K562 (cell line): ENCODE measurements at regions not wholly inside any gene's neighbourhood (a gene's known extent, or its start where the extent isn't known, plus 50 kb on each side); places are given as distances from the start of the nearest gene placed in this dataset.
"Not testable (repeated sequence)": the region's sequence is repeated elsewhere in the genome, so short reads cannot be mapped to it uniquely, and the experiment has no call there.

Experiments
- ARNT ChIP-seq, 2 experiments: fragments of 450-650 bp; IDR thresholded peaks; 2 replicates each; pipeline ENCODE4 v1.6.1; 2016; ENCODE audit warnings: mild to moderate bottlenecking in 1 of 2
- CHD2 ChIP-seq: IDR thresholded peaks from 2 replicates; pipeline ENCODE4 v1.6.1; 2011; ENCODE audit warnings: low read depth, low read length
- FOXM1 ChIP-seq, 2 experiments: fragments of 450-650 bp in 1 of 2; sonication (generic) in 1 of 2; formaldehyde crosslinking in 1 of 2; IDR thresholded peaks; 2 replicates each; pipeline versions ENCODE4 v1.6.1 to v1.9.0; 2017 to 2022; ENCODE audit warnings: low read depth in 2 of 2, mild to moderate bottlenecking in 2 of 2, missing genetic modification reagents in 1 of 2, moderate library complexity in 1 of 2
- GATA2 ChIP-seq: sonication (generic); formaldehyde crosslinking; IDR thresholded peaks from 2 replicates; pipeline ENCODE4 v1.4.0; 2020; ENCODE audit warnings: mild to moderate bottlenecking, missing genetic modification reagents
- NCOA4 ChIP-seq: fragments of 450-650 bp; IDR thresholded peaks from 2 replicates; pipeline ENCODE4 v1.6.1; 2018; ENCODE audit warnings: mild to moderate bottlenecking; ENCODE audit not compliant: partially characterized antibody
- OTX1 ChIP-seq: fragments of 450-650 bp; formaldehyde crosslinking; IDR thresholded peaks from 2 replicates; pipeline ENCODE4 v1.4.0; 2022; ENCODE audit warnings: mild to moderate bottlenecking
- SOX6 ChIP-seq: fragments of 450-650 bp; IDR thresholded peaks from 2 replicates; pipeline ENCODE4 v1.6.1; 2014; ENCODE audit warnings: mild to moderate bottlenecking
- TBL1XR1 ChIP-seq, 2 experiments: IDR thresholded peaks; 2 replicates each; pipeline ENCODE4 v1.6.1; 2012; ENCODE audit warnings: improper control_type of control experiment in 2 of 2, low read length in 2 of 2, mild to moderate bottlenecking in 1 of 2
- TCF7L2 ChIP-seq: fragments of 150-350 bp; IDR thresholded peaks from 2 replicates; pipeline ENCODE4 v1.6.1; 2016; ENCODE audit warnings: low read depth, mild to moderate bottlenecking, low read length, moderate library complexity
- XRCC5 ChIP-seq: fragments of 200-400 bp; formaldehyde crosslinking; IDR thresholded peaks from 2 replicates; pipeline ENCODE4 v1.6.1; 2017; ENCODE audit warnings: low read depth, mild to moderate bottlenecking, low read length
- ZKSCAN8 ChIP-seq: fragments of 200-800 bp; sonication (Bioruptor generic); IDR thresholded peaks from 2 replicates; pipeline ENCODE4 v1.6.1; 2016; ENCODE audit warnings: missing genetic modification characterization, missing compliant biosample characterization
- TF ChIP-seq, protein P1 (sequence below), 3 experiments: fragments of 200-800 bp in 1 of 3; fragments of 250-450 bp in 1 of 3; fragments of 450-650 bp in 1 of 3; sonication (Bioruptor Pico) in 1 of 3; sonication (Bioruptor generic) in 1 of 3; formaldehyde crosslinking in 1 of 3; IDR thresholded peaks; 2 replicates each; pipeline versions ENCODE4 v1.6.1 to v1.8.0; 2016 to 2022; ENCODE audit warnings: mild to moderate bottlenecking in 2 of 3, missing genetic modification characterization in 2 of 3, missing compliant biosample characterization in 1 of 3, moderate library complexity in 1 of 3
- TF ChIP-seq, protein P2 (sequence below), 3 experiments: IDR thresholded peaks in 2 of 3; conservative IDR thresholded peaks in 1 of 3; 2 replicates each; pipeline ENCODE4 v1.5.1; 2011 to 2012; ENCODE audit warnings: low read length in 3 of 3, mild to moderate bottlenecking in 3 of 3, control low read depth in 2 of 3, improper control_type of control experiment in 1 of 3, inconsistent platforms in 1 of 3, low read depth in 1 of 3, mixed read lengths in 1 of 3, moderate library complexity in 1 of 3; ENCODE audit not compliant: insufficient read depth in 2 of 3
- TF ChIP-seq, protein P3 (sequence below): fragments of 150-350 bp; conservative IDR thresholded peaks from 2 replicates; pipeline ENCODE4 v1.6.1; 2014; ENCODE audit warnings: low read length

DNA sequence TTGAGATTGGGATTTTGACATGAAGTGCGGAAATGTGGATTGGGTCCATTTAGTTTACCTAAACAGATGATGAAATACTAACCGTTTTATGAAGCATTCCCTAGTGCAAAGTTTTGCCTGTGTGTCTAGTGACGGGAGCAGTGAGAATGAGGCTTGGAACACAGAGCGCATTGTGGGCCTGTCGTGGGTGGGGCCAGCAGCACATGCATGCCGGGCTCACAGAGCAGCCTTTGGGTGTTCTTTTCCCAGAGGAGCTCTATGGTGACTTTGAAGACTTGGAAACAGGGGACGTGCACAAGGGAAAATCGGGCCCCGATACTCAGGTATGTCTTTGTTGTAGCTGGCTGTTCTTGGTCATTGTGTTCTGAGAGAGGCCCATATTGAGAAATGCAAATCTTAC is 388.1 kb downstream of the GOLGA6L6 start:
- TF ChIP-seq, protein P1, sequence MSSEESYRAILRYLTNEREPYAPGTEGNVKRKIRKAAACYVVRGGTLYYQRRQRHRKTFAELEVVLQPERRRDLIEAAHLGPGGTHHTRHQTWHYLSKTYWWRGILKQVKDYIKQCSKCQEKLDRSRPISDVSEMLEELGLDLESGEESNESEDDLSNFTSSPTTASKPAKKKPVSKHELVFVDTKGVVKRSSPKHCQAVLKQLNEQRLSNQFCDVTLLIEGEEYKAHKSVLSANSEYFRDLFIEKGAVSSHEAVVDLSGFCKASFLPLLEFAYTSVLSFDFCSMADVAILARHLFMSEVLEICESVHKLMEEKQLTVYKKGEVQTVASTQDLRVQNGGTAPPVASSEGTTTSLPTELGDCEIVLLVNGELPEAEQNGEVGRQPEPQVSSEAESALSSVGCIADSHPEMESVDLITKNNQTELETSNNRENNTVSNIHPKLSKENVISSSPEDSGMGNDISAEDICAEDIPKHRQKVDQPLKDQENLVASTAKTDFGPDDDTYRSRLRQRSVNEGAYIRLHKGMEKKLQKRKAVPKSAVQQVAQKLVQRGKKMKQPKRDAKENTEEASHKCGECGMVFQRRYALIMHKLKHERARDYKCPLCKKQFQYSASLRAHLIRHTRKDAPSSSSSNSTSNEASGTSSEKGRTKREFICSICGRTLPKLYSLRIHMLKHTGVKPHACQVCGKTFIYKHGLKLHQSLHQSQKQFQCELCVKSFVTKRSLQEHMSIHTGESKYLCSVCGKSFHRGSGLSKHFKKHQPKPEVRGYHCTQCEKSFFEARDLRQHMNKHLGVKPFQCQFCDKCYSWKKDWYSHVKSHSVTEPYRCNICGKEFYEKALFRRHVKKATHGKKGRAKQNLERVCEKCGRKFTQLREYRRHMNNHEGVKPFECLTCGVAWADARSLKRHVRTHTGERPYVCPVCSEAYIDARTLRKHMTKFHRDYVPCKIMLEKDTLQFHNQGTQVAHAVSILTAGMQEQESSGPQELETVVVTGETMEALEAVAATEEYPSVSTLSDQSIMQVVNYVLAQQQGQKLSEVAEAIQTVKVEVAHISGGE (CRISPR knock-in tag; IDR thresholded peaks at IDR 0.05) = not testable (repeated sequence)
- TF ChIP-seq, protein P2, sequence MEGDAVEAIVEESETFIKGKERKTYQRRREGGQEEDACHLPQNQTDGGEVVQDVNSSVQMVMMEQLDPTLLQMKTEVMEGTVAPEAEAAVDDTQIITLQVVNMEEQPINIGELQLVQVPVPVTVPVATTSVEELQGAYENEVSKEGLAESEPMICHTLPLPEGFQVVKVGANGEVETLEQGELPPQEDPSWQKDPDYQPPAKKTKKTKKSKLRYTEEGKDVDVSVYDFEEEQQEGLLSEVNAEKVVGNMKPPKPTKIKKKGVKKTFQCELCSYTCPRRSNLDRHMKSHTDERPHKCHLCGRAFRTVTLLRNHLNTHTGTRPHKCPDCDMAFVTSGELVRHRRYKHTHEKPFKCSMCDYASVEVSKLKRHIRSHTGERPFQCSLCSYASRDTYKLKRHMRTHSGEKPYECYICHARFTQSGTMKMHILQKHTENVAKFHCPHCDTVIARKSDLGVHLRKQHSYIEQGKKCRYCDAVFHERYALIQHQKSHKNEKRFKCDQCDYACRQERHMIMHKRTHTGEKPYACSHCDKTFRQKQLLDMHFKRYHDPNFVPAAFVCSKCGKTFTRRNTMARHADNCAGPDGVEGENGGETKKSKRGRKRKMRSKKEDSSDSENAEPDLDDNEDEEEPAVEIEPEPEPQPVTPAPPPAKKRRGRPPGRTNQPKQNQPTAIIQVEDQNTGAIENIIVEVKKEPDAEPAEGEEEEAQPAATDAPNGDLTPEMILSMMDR (IDR thresholded peaks at IDR 0.05 in 2 of 3, conservative IDR thresholded peaks at IDR 0.05 in 1 of 3; ENCODE audit: insufficient read depth in 2 of 3, low read depth in 1 of 3, low read length in 3 of 3) = not testable (repeated sequence)
- TF ChIP-seq ZKSCAN8 (CRISPR knock-in tag); XRCC5; TBL1XR1 (IDR thresholded peaks at IDR 0.05; ENCODE audit: low read length in 2 of 2); TCF7L2; ARNT (IDR thresholded peaks at IDR 0.05); OTX1; NCOA4; GATA2; CHD2; FOXM1 (IDR thresholded peaks at IDR 0.05; ENCODE audit: low read depth); FOXM1 (CRISPR knock-in tag; IDR thresholded peaks at IDR 0.05; ENCODE audit: low read depth); SOX6: not testable (repeated sequence)
- TF ChIP-seq, protein P3, sequence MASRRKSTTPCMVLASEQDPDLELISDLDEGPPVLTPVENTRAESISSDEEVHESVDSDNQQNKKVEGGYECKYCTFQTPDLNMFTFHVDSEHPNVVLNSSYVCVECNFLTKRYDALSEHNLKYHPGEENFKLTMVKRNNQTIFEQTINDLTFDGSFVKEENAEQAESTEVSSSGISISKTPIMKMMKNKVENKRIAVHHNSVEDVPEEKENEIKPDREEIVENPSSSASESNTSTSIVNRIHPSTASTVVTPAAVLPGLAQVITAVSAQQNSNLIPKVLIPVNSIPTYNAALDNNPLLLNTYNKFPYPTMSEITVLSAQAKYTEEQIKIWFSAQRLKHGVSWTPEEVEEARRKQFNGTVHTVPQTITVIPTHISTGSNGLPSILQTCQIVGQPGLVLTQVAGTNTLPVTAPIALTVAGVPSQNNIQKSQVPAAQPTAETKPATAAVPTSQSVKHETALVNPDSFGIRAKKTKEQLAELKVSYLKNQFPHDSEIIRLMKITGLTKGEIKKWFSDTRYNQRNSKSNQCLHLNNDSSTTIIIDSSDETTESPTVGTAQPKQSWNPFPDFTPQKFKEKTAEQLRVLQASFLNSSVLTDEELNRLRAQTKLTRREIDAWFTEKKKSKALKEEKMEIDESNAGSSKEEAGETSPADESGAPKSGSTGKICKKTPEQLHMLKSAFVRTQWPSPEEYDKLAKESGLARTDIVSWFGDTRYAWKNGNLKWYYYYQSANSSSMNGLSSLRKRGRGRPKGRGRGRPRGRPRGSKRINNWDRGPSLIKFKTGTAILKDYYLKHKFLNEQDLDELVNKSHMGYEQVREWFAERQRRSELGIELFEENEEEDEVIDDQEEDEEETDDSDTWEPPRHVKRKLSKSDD = not testable (repeated sequence)
